Sigmoid colon (tissue), 3 donors: ENCODE measurements at regions not wholly inside any gene's neighbourhood (a gene's known extent, or its start where the extent isn't known, plus 50 kb on each side); places are given as distances from the start of the nearest gene placed in this dataset.

Experiments used
- POLR2A ChIP-seq, 2 donors: fragments of 450-650 bp; IDR thresholded peaks; one replicate each; pipeline ENCODE4 v1.6.1; 2016; ENCODE audit warnings: antibody characterized with exemption in 2 of 2, mild to moderate bottlenecking in 2 of 2, moderate library complexity in 2 of 2
- TF ChIP-seq, protein P1 (sequence below), 4 experiments: fragments of 450-650 bp in 3 of 4; fragments of 200-600 bp in 1 of 4; IDR thresholded peaks; one replicate each; pipeline ENCODE4 v1.5.1; 2016 to 2019; ENCODE audit warnings: antibody characterized with exemption in 4 of 4, mild to moderate bottlenecking in 3 of 4, moderate library complexity in 2 of 4

DNA sequence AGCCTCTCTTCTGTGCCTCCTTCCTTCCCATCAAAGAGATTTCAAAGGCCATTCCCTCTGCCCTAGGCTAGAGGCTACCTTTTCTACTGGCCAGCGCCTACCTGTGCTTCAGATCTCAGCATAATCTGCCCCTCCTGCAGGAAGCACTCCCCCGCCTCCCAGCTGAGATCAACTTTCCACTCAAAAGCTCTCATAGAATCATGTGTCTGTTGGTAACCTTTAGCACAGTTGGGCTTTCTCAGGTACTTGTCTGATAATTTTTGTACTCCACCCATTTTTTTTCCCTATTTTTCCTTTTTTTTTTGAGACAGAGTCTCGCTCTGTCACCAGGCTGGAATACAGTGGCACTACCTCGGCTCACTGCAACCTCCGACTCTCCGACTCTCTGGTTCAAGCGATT is 231.0 kb upstream of the PRSS58 start:
- TF ChIP-seq, protein P1, sequence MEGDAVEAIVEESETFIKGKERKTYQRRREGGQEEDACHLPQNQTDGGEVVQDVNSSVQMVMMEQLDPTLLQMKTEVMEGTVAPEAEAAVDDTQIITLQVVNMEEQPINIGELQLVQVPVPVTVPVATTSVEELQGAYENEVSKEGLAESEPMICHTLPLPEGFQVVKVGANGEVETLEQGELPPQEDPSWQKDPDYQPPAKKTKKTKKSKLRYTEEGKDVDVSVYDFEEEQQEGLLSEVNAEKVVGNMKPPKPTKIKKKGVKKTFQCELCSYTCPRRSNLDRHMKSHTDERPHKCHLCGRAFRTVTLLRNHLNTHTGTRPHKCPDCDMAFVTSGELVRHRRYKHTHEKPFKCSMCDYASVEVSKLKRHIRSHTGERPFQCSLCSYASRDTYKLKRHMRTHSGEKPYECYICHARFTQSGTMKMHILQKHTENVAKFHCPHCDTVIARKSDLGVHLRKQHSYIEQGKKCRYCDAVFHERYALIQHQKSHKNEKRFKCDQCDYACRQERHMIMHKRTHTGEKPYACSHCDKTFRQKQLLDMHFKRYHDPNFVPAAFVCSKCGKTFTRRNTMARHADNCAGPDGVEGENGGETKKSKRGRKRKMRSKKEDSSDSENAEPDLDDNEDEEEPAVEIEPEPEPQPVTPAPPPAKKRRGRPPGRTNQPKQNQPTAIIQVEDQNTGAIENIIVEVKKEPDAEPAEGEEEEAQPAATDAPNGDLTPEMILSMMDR (IDR thresholded peaks at IDR 0.05) = no peak
- no peak for TF ChIP-seq POLR2A (IDR thresholded peaks at IDR 0.05)
